H1 (cell line): ENCODE measurements at regions not wholly inside any gene's neighbourhood (a gene's known extent, or its start where the extent isn't known, plus 50 kb on each side); places are given as distances from the start of the nearest gene placed in this dataset.

ENCODE experiments used
- CTCF ChIA-PET: fragments of 300-600 bp; sonication (Branson Sonifier 250); formaldehyde crosslinking; loops from one replicate; lab custom pipeline; 2021; ENCODE audit not compliant: partially characterized antibody; lab: Charles Lee
- POLR2A ChIA-PET: fragments of 300-600 bp; sonication (Branson Sonifier 250); formaldehyde crosslinking; loops from one replicate; lab custom pipeline; 2021; ENCODE audit warnings: inconsistent platforms; ENCODE audit not compliant: partially characterized antibody; lab: Charles Lee
- DNase-seq, 2 experiments: peaks; one replicate each; pipeline versions ENCODE4 v3.0.0 to v3.0.0-alpha.2; 2010 to 2022; ENCODE audit warnings: low spot score in 2 of 2, low read depth in 1 of 2, mixed read lengths in 1 of 2
- FAIRE-seq: peaks from 2 replicates; lab custom pipeline; 2011; peaks lifted over from hg19 to GRCh38; lab: Jason Lieb, UNC
- H2AFZ ChIP-seq: 2 replicates; pipeline ENCODE4 v1.8.1; 2012; ENCODE audit warnings: low read length, inconsistent platforms
- H2AK5ac ChIP-seq: 2 replicates; pipeline ENCODE4 v1.6.1; 2013; ENCODE audit warnings: low read depth, low read length
- H2BK120ac ChIP-seq: replicated peaks from 2 replicates; pipeline ENCODE3; 2013; ENCODE audit warnings: low read depth, low read length, inconsistent platforms
- H2BK12ac ChIP-seq: 2 replicates; pipeline ENCODE4 v1.6.1; 2013; ENCODE audit warnings: low read depth, low read length
- H2BK15ac ChIP-seq: 2 replicates; pipeline ENCODE4 v1.6.1; 2013; ENCODE audit warnings: low read length
- H2BK20ac ChIP-seq: 2 replicates; pipeline ENCODE4 v1.6.1; 2013; ENCODE audit warnings: low read length
- H2BK5ac ChIP-seq: 2 replicates; pipeline ENCODE4 v1.6.1; 2013; ENCODE audit warnings: low read depth, low read length
- H3K14ac ChIP-seq: 2 replicates; pipeline ENCODE4 v1.6.1; 2013; ENCODE audit warnings: inconsistent platforms; ENCODE audit not compliant: insufficient read length
- H3K18ac ChIP-seq: 2 replicates; pipeline ENCODE4 v1.6.1; 2013; ENCODE audit warnings: low read length; ENCODE audit errors: extremely low read depth
- H3K23ac ChIP-seq: 2 replicates; pipeline ENCODE4 v1.6.1; 2013; ENCODE audit warnings: inconsistent platforms; ENCODE audit not compliant: insufficient read length
- H3K23me2 ChIP-seq: 2 replicates; pipeline ENCODE4 v1.6.1; 2013; ENCODE audit warnings: low read depth, low read length
- H3K27ac ChIP-seq: 2 replicates; pipeline ENCODE4 v1.6.1; 2011; ENCODE audit warnings: low read depth, low read length, inconsistent platforms
- H3K27me3 ChIP-seq, 4 experiments: replicated peaks in 1 of 4; 1 replicate in 1 of 4; 2 replicates in 3 of 4; pipeline versions ENCODE4 v1.6.1 to v1.8.1; 2011 to 2013; ENCODE audit warnings: low read length in 3 of 4, mild to moderate bottlenecking in 3 of 4, inconsistent platforms in 2 of 4, mixed read lengths in 2 of 4, moderate library complexity in 1 of 4; ENCODE audit not compliant: control insufficient read depth in 3 of 4, insufficient read depth in 3 of 4; ENCODE audit errors: extremely low read depth in 1 of 4
- H3K36me3 ChIP-seq, 4 experiments: 2 replicates each; pipeline versions ENCODE4 v1.6.1 to v1.8.1; 2011 to 2013; ENCODE audit warnings: mild to moderate bottlenecking in 4 of 4, low read length in 3 of 4, moderate library complexity in 2 of 4, control low read depth in 1 of 4, inconsistent platforms in 1 of 4; ENCODE audit not compliant: insufficient read depth in 4 of 4, control insufficient read depth in 2 of 4
- H3K4ac ChIP-seq: replicated peaks from 2 replicates; pipeline ENCODE3; 2013; ENCODE audit warnings: low read length, low read depth, mixed read lengths, inconsistent platforms; ENCODE audit not compliant: insufficient read length
- H3K4me1 ChIP-seq, 4 experiments: replicated peaks in 1 of 4; 1 replicate in 1 of 4; 2 replicates in 3 of 4; pipeline versions ENCODE4 v1.6.1 to v1.8.1; 2011 to 2013; ENCODE audit warnings: low read length in 3 of 4, inconsistent platforms in 2 of 4, mixed read lengths in 1 of 4; ENCODE audit not compliant: insufficient read depth in 4 of 4, control insufficient read depth in 3 of 4
- H3K4me2 ChIP-seq, 2 experiments: 2 replicates each; pipeline versions ENCODE4 v1.6.1 to v1.8.1; 2011 to 2013; ENCODE audit warnings: low read depth in 2 of 2, low read length in 2 of 2, control low read depth in 1 of 2, inconsistent platforms in 1 of 2, mild to moderate bottlenecking in 1 of 2; ENCODE audit not compliant: insufficient read depth in 1 of 2
- H3K4me3 ChIP-seq, 4 experiments: fragments of 200-600, 300-600 bp in 1 of 4; sonication (generic), shearing (Covaris generic), sonication (Bioruptor Twin) in 1 of 4; 2 replicates each; pipeline versions ENCODE4 v1.5.1 to v1.8.1; 2011 to 2016; ENCODE audit warnings: low read length in 4 of 4, low read depth in 3 of 4, control low read depth in 2 of 4, inconsistent platforms in 2 of 4, mild to moderate bottlenecking in 2 of 4, mixed read lengths in 1 of 4, moderate library complexity in 1 of 4; ENCODE audit not compliant: insufficient read depth in 2 of 4; ENCODE audit errors: extremely low read depth in 1 of 4
- H3K56ac ChIP-seq: replicated peaks from 2 replicates; pipeline ENCODE3; 2013; ENCODE audit warnings: low read depth, mild to moderate bottlenecking, mixed read lengths, low read length, inconsistent platforms; ENCODE audit not compliant: insufficient read length
- H3K79me1 ChIP-seq: 2 replicates; pipeline ENCODE4 v1.6.1; 2013; ENCODE audit warnings: low read depth, low read length, control low read depth
- H3K79me2 ChIP-seq, 2 experiments: 2 replicates each; pipeline versions ENCODE4 v1.6.1 to v1.8.1; 2012 to 2013; ENCODE audit warnings: low read length in 2 of 2, mild to moderate bottlenecking in 2 of 2, inconsistent platforms in 1 of 2; ENCODE audit not compliant: insufficient read depth in 2 of 2, control insufficient read depth in 1 of 2
- H3K9ac ChIP-seq, 4 experiments: replicated peaks in 1 of 4; 1 replicate in 1 of 4; 2 replicates in 3 of 4; pipeline versions ENCODE4 v1.6.1 to v1.8.1; 2011 to 2013; ENCODE audit warnings: low read depth in 3 of 4, low read length in 3 of 4, control low read depth in 2 of 4, mild to moderate bottlenecking in 2 of 4, moderate library complexity in 2 of 4, inconsistent platforms in 1 of 4; ENCODE audit errors: extremely low read depth in 1 of 4
- H3K9me3 ChIP-seq, 2 experiments: 2 replicates each; pipeline versions ENCODE4 v1.6.1 to v1.8.1; 2012 to 2013; ENCODE audit warnings: mild to moderate bottlenecking in 2 of 2, moderate library complexity in 2 of 2, control low read depth in 1 of 2, inconsistent platforms in 1 of 2, low read depth in 1 of 2, low read length in 1 of 2, mixed read lengths in 1 of 2; ENCODE audit not compliant: insufficient read depth in 2 of 2
- H4K20me1 ChIP-seq, 2 experiments: replicated peaks in 1 of 2; 2 replicates each; pipeline versions ENCODE3 to v1.8.1; 2011 to 2013; ENCODE audit warnings: inconsistent platforms in 2 of 2, low read length in 2 of 2, mild to moderate bottlenecking in 1 of 2; ENCODE audit not compliant: insufficient read depth in 2 of 2, control insufficient read depth in 1 of 2
- H4K5ac ChIP-seq: 2 replicates; pipeline ENCODE4 v1.6.1; 2013; ENCODE audit warnings: low read length, low read depth, mixed read lengths, inconsistent platforms; ENCODE audit not compliant: insufficient read length
- H4K8ac ChIP-seq: 2 replicates; pipeline ENCODE4 v1.8.0; 2013; ENCODE audit warnings: mild to moderate bottlenecking, moderate library complexity, low read length, inconsistent platforms; ENCODE audit not compliant: insufficient read depth; ENCODE audit errors: extremely low read depth
- H4K91ac ChIP-seq: replicated peaks from 2 replicates; pipeline ENCODE3; 2013; ENCODE audit warnings: low read length, mixed read lengths, inconsistent platforms; ENCODE audit not compliant: insufficient read length
- ASH2L ChIP-seq: fragments of 200-600, 300-600 bp; sonication (generic); IDR thresholded peaks from one replicate; pipeline ENCODE4 v1.7.1; 2017; ENCODE audit warnings: low read length
- ATF3 ChIP-seq: IDR thresholded peaks from 2 replicates; pipeline ENCODE4 v1.6.1; 2011; ENCODE audit warnings: low read depth, mild to moderate bottlenecking, low read length; ENCODE audit not compliant: insufficient read depth
- MAX ChIP-seq: IDR thresholded peaks from 2 replicates; pipeline ENCODE4 v1.6.1; 2012; ENCODE audit warnings: inconsistent platforms
- POLR2AphosphoS5 ChIP-seq: IDR thresholded peaks from 2 replicates; pipeline ENCODE4 v1.6.1; 2011; ENCODE audit warnings: low read depth, low read length
- RBBP5 ChIP-seq: IDR thresholded peaks from 2 replicates; pipeline ENCODE4 v1.7.1; 2012; ENCODE audit warnings: low read depth, mild to moderate bottlenecking, inconsistent platforms, low read length, moderate library complexity, borderline replicate concordance
- SIN3A ChIP-seq, 2 experiments: IDR thresholded peaks in 1 of 2; conservative IDR thresholded peaks in 1 of 2; 2 replicates each; pipeline ENCODE4 v1.6.1; 2011 to 2012; ENCODE audit warnings: low read length in 2 of 2, improper control_type of control experiment in 1 of 2, low read depth in 1 of 2, mild to moderate bottlenecking in 1 of 2
- ZNF274 ChIP-seq: IDR thresholded peaks from 2 replicates; pipeline ENCODE4 v1.7.0; 2012; ENCODE audit warnings: low read length, borderline replicate concordance; ENCODE audit errors: extremely low read depth
- WGBS, 2 experiments: shearing (Covaris generic) in 1 of 2; methylation state at CpG; one replicate each; pipeline versions ENCODE4 v1.1.6 to v1.1.7; 2013 to 2015; ENCODE audit warnings: low lambda C conversion rate in 2 of 2, mixed read lengths in 2 of 2, inconsistent platforms in 1 of 2, low coverage in 1 of 2, missing lambda C conversion rate in 1 of 2; ENCODE audit not compliant: insufficient replicate concordance in 2 of 2, insufficient coverage in 1 of 2, insufficient read length in 1 of 2; ENCODE audit errors: extremely low coverage in 1 of 2, missing lambda C conversion rate in 1 of 2; 5-methylcytosine and 5-hydroxymethylcytosine counted together

- no peak overlapping the region for H4K91ac ChIP-seq
- no peak overlapping the region for H2BK15ac ChIP-seq
- H3K14ac ChIP-seq: no peak overlapping the region
- no peak overlapping the region for H3K18ac ChIP-seq
- no peaks in the 10 kb centered on the region for H4K20me1 ChIP-seq
- H3K4me3 ChIP-seq: no peak overlapping the region
- no peak for DNase-seq
- H2BK12ac ChIP-seq: no peak overlapping the region
- H3K9me3 ChIP-seq: no peaks in the 10 kb centered on the region
- no peak overlapping the region for H2AK5ac ChIP-seq
- no peak overlapping the region for H2BK120ac ChIP-seq
- H2BK20ac ChIP-seq: no peak overlapping the region
- no peaks in the 10 kb centered on the region for H3K27me3 ChIP-seq
- H3K4ac ChIP-seq: no peak overlapping the region
- POLR2A ChIA-PET: no interaction called here
- no peak overlapping the region for H3K4me2 ChIP-seq
- no peak overlapping the region for H4K8ac ChIP-seq
- FAIRE-seq: no peak
- no peak overlapping the region for H3K9ac ChIP-seq
- H3K27ac ChIP-seq: no peak overlapping the region
- WGBS, 2 experiments: 83% methylated on average over 3 of the region's 3 CpGs; no CpG with 5 or more reads in 1 of the 2 experiments
- H3K4me1 ChIP-seq: peaks cover 0 to 14% (median 1%) of the 10 kb centered on the region in 4 experiments; a peak in 2 of 7 replicates
- no peaks in the 10 kb centered on the region for H3K23me2 ChIP-seq
- H3K56ac ChIP-seq: no peak overlapping the region
- no peaks in the 10 kb centered on the region for H3K36me3 ChIP-seq
- no peak overlapping the region for H2AFZ ChIP-seq
- H3K79me1 ChIP-seq: no peaks in the 10 kb centered on the region
- CTCF ChIA-PET: interaction anchor here (0.6 to 2.5 kb wide), 3 partner anchors 9 to 1334 kb away, joined by 3 to 9 read pairs (median 4); no protein-coding TSS in a partner anchor
- no peak overlapping the region for H3K23ac ChIP-seq
- no peak for TF ChIP-seq ASH2L
- TF ChIP-seq MAX: no peak
- no peak for TF ChIP-seq RBBP5
- TF ChIP-seq ATF3: no peak
- no peak for TF ChIP-seq SIN3A (conservative IDR thresholded peaks at IDR 0.05 in 1 of 2, IDR thresholded peaks at IDR 0.05 in 1 of 2; ENCODE audit: low read depth in 1 of 2, low read length in 2 of 2)
- no peak for TF ChIP-seq ZNF274
- TF ChIP-seq POLR2AphosphoS5: no peak
- H3K79me2 ChIP-seq: no peaks in the 10 kb centered on the region
- H4K5ac ChIP-seq: no peak overlapping the region
- H2BK5ac ChIP-seq: no peak overlapping the region
These were observed 268.4 kb downstream of the GPD2 start for GRCh38 chr2:156704617-156705016.
